AG04449 (cell line): ENCODE measurements at regions not wholly inside any gene's neighbourhood (a gene's known extent, or its start where the extent isn't known, plus 50 kb on each side); places are given as distances from the start of the nearest gene placed in this dataset.

Experiments used
- CTCF ChIA-PET: fragments of 350-600 bp; formaldehyde crosslinking; extraction: SDS; loops from one replicate; lab custom pipeline; 2021; ENCODE audit warnings: antibody characterized with exemption; lab: Yijun Ruan, JAX
- POLR2A ChIA-PET: fragments of 400-600, 350-600 bp; formaldehyde crosslinking; extraction: SDS; loops from one replicate; lab custom pipeline; 2020; ENCODE audit warnings: antibody characterized with exemption, inconsistent platforms; lab: Yijun Ruan, JAX
- DNase-seq: peaks from one replicate; pipeline ENCODE4 v3.0.0-alpha.2; 2010; ENCODE audit warnings: low read depth, low spot score
- H3K4me3 ChIP-seq: 2 replicates; pipeline ENCODE4 v1.5.1; 2011; ENCODE audit warnings: low read depth, mild to moderate bottlenecking, control low read depth, low read length
- TF ChIP-seq, protein P1 (sequence below): IDR thresholded peaks from one replicate; pipeline ENCODE4 v1.5.1; 2011; ENCODE audit warnings: mild to moderate bottlenecking, moderate library complexity, low read length, control low read depth, inconsistent platforms; ENCODE audit not compliant: insufficient read depth; ENCODE audit errors: missing control alignments

DNA sequence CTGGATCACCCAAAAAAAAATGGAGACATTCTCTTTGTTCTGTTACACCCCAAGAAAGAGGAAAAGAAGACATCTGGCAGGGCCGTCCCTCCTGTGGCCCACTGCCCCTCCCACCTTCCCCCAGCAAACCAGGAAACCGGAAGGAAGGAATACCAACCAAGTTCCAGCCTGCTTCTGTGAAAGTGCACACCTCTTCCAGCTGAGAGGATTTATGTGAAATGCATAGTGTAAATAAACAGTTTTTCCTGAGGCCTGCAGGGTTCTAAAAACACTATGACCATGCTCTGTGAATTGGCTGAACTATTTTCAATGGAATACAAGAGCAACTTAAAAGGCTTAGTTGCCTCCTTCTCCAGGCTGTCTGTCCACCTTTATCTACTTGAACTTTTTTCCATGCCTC, 50.0 kb upstream of the CHST1 start:
- DNase-seq, result no peak
- TF ChIP-seq, protein P1, sequence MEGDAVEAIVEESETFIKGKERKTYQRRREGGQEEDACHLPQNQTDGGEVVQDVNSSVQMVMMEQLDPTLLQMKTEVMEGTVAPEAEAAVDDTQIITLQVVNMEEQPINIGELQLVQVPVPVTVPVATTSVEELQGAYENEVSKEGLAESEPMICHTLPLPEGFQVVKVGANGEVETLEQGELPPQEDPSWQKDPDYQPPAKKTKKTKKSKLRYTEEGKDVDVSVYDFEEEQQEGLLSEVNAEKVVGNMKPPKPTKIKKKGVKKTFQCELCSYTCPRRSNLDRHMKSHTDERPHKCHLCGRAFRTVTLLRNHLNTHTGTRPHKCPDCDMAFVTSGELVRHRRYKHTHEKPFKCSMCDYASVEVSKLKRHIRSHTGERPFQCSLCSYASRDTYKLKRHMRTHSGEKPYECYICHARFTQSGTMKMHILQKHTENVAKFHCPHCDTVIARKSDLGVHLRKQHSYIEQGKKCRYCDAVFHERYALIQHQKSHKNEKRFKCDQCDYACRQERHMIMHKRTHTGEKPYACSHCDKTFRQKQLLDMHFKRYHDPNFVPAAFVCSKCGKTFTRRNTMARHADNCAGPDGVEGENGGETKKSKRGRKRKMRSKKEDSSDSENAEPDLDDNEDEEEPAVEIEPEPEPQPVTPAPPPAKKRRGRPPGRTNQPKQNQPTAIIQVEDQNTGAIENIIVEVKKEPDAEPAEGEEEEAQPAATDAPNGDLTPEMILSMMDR, result no peak
- POLR2A ChIA-PET, result no interaction called here
- H3K4me3 ChIP-seq, result no peak overlapping the region
- CTCF ChIA-PET, result no interaction called here
